ENCODE measurements at regions not wholly inside any gene's neighbourhood (a gene's known extent, or its start where the extent isn't known, plus 50 kb on each side); places are given as distances from the start of the nearest gene placed in this dataset.

- peaks cover 10% of the 10 kb centered on the region for H3K4me1 ChIP-seq (ENCODE audit: control insufficient read depth, insufficient read depth, low read length)
- no peak overlapping the region for H3K27ac ChIP-seq (ENCODE audit: low read depth, low read length)
- no peak overlapping the region for H3K4me3 ChIP-seq (ENCODE audit: low read length)
- no peak overlapping the region for H3K9ac ChIP-seq (ENCODE audit: low read length)
- no peaks in the 10 kb centered on the region for H3K27me3 ChIP-seq (ENCODE audit: control insufficient read depth, insufficient read depth, low read length)
- no peaks in the 10 kb centered on the region for H3K36me3 ChIP-seq (ENCODE audit: control insufficient read depth, insufficient read depth, low read length)
Observed at GRCh38 chr11:130722401-130722800, 193.9 kb downstream of the SNX19 start.

DNA sequence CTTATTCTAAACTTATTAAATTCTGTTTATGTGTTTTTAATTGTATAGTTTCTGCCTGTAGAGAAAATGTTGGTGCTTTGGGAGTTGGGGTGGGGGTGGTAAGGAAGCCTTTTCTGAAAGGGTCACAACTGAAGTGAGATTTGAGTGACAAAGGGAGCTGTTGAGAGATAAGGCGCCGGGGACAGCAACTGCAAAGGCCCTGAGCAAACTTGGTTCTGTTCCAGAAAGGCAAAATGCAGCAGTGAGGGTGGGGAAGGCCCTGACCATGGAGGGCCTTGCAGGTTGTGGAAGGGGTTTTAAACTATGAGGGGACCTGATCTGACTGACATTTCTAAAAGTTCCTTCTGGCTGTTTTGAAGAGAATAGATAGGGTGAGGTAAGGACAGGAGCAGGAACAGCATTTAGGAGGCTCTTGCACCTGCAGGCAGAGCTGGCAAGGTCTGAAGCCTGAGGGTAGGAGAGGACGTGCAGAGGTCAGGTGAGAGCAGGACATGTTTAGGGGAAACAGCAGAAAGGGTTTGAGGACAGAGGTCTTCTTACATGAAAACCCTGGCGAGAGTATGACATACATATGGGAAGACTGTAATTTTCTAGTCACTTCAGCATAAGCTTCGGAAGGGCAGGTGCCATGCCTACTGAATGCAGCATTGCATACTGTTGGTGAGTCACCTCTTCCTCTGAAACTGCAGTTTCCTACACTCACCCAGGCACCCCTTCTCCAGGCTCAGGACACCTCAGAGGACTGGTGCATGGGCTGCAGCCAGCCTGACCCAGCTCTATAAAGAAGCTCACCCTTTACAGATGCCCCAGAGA lies 190.7 kb downstream of the SNX19 start:
- Histone ChIP-seq H3K36me3 (ENCODE audit: control insufficient read depth, insufficient read depth, low read length) (no peaks in the 10 kb centered on the region), H3K9ac (ENCODE audit: low read length) (no peak overlapping the region), H3K4me1 (ENCODE audit: control insufficient read depth, insufficient read depth, low read length) (peaks cover 10% of the 10 kb centered on the region), H3K27me3 (ENCODE audit: control insufficient read depth, insufficient read depth, low read length) (no peaks in the 10 kb centered on the region), H3K4me3 (ENCODE audit: low read length) (no peak overlapping the region), H3K27ac (ENCODE audit: low read depth, low read length) (peak overlapping the region; percentile 23)

GRCh38 chr11:130726234-130727037 lies 189.8 kb downstream of the SNX19 start:
- H3K27ac ChIP-seq (ENCODE audit: low read depth, low read length): peak overlapping the region; percentile 23
- H3K4me3 ChIP-seq (ENCODE audit: low read length): no peak overlapping the region
- H3K27me3 ChIP-seq (ENCODE audit: control insufficient read depth, insufficient read depth, low read length): no peaks in the 10 kb centered on the region
- H3K4me1 ChIP-seq (ENCODE audit: control insufficient read depth, insufficient read depth, low read length): peaks cover 10% of the 10 kb centered on the region
- no peak overlapping the region for H3K9ac ChIP-seq (ENCODE audit: low read length)
- no peaks in the 10 kb centered on the region for H3K36me3 ChIP-seq (ENCODE audit: control insufficient read depth, insufficient read depth, low read length)

DNA sequence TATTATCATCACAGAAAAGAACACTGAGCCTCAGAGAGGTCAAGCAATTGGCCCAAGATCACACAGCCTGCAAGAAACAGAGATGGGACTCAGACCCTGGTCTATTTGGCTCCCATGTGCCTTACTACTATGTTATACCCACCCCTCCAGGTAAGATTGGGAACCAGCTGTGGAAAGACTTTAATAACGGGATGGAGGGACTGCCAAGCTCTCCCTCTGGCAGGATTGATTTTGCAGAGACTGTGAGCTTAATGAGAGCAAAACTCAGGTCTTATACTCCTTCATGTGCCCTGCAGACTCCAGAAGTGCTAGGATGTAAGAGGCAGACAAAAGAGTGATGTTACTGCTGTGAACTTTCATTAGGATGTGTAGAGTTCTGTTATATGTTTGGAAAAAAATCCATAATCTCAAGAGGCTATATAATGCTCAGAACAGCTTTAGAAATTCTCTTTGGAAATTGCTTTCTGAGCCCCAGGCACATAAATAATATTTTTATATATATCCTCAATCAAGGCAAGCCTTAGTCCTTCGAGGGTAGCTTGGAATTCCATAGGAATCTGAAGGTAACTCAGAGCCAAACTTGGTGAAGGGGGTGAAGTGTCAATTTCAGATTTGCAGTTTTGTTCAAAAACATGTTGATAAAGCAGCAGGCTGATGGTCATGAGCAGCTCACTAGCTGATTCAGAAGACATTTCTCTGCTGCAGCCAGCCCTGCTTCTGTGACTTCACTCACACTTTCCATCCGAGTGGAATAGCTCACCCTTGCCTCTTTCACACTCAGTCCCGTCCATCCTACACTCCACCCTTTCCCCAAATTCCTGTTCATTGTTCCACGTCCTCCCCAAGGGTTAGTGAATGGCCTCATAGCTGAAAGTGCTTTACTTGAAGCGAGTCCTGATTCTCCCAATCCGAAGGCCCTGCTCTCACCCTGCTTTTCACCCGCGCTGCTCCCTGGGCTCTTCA lies 188.8 kb downstream of the SNX19 start:
- no peaks in the 10 kb centered on the region for H3K36me3 ChIP-seq (ENCODE audit: control insufficient read depth, insufficient read depth, low read length)
- no peak overlapping the region for H3K4me3 ChIP-seq (ENCODE audit: low read length)
- H3K27me3 ChIP-seq (ENCODE audit: control insufficient read depth, insufficient read depth, low read length): no peaks in the 10 kb centered on the region
- H3K9ac ChIP-seq (ENCODE audit: low read length): no peak overlapping the region
- H3K4me1 ChIP-seq (ENCODE audit: control insufficient read depth, insufficient read depth, low read length): peaks cover 10% of the 10 kb centered on the region
- H3K27ac ChIP-seq (ENCODE audit: low read depth, low read length): no peak overlapping the region

- Histone ChIP-seq H3K27me3 (ENCODE audit: control insufficient read depth, insufficient read depth, low read length) (no peaks in the 10 kb centered on the region), H3K4me1 (ENCODE audit: control insufficient read depth, insufficient read depth, low read length) (peaks cover 10% of the 10 kb centered on the region), H3K36me3 (ENCODE audit: control insufficient read depth, insufficient read depth, low read length) (no peaks in the 10 kb centered on the region), H3K9ac (ENCODE audit: low read length) (no peak overlapping the region), H3K27ac (ENCODE audit: low read depth, low read length) (no peak overlapping the region), H3K4me3 (ENCODE audit: low read length) (no peak overlapping the region)
Observed at GRCh38 chr11:130728185-130729180, 187.8 kb downstream of the SNX19 start.

DNA sequence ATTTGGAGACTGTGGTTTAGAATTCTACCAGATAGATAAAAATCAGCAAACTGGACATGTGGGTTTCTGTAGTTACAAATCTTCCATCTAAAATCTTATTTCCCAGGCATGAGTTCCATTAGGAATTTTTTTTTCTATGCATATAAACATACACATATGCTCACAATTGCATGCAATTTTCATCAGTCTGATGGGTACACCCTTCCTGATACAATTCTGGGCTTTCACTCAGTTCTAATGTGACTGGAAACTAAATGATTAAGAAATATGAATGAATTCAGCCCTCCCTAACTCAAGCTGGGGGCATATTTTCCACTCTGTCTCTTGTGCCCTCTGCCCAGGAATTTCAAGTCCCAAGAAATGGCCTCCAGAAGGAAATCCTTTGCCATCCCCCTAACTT lies 187.1 kb downstream of the SNX19 start:
- Histone ChIP-seq H3K4me1 (ENCODE audit: control insufficient read depth, insufficient read depth, low read length) (peaks cover 10% of the 10 kb centered on the region), H3K9ac (ENCODE audit: low read length) (no peak overlapping the region), H3K4me3 (ENCODE audit: low read length) (no peak overlapping the region), H3K36me3 (ENCODE audit: control insufficient read depth, insufficient read depth, low read length) (no peaks in the 10 kb centered on the region), H3K27ac (ENCODE audit: low read depth, low read length) (no peak overlapping the region), H3K27me3 (ENCODE audit: control insufficient read depth, insufficient read depth, low read length) (no peaks in the 10 kb centered on the region)

DNA sequence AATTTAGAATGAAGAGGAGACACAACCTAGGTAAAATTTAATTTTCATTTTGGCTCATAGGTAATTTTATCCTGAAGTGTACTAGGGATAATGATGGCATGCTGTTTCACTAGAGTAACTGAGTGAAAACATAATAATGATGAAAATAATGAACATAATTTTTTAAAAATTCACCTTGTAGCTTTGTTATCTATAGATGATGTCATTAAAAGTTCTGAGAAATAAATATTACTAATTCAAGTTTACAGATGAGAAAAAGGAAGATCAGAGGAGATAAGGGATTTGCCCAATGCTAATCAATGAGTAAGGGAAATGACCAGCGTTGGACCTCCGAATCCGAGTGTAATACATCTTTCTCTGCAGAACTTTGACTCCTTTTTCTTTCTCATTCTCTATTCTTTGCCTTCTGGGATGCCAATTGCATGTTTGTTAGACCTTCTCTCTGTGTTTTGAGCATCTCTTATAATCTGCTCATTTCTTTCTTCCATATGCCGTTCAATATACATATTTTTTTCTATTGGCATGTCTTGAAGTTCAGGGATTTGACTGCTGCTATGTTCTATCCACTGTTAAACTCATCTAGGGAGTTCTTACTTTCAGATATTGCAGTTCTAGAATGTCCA lies 186.5 kb downstream of the SNX19 start:
- H3K4me3 ChIP-seq (ENCODE audit: low read length): no peak overlapping the region
- peaks cover 10% of the 10 kb centered on the region for H3K4me1 ChIP-seq (ENCODE audit: control insufficient read depth, insufficient read depth, low read length)
- no peak overlapping the region for H3K9ac ChIP-seq (ENCODE audit: low read length)
- H3K36me3 ChIP-seq (ENCODE audit: control insufficient read depth, insufficient read depth, low read length): no peaks in the 10 kb centered on the region
- no peaks in the 10 kb centered on the region for H3K27me3 ChIP-seq (ENCODE audit: control insufficient read depth, insufficient read depth, low read length)
- no peak overlapping the region for H3K27ac ChIP-seq (ENCODE audit: low read depth, low read length)

DNA sequence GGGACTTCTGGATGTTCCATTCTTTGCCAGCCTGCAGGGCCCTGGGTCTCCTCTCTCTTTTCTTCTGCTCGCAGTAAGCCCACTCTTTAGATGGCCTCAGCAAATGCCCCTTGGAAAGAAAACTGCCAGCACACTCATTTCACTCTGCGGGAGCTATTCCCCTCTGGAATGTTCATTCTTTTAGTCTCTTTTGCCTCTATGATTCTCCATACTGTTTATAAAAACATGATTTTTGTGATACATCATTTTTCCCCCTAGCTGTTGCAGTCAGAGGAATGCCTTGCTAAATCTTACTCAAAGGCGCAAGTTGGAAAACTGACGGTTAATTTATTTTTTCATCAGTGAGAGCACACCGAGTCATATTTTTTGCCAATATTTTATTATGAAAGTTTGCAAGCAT lies 184.9 kb downstream of the SNX19 start:
- peaks cover 2% of the 10 kb centered on the region for H3K4me1 ChIP-seq (ENCODE audit: control insufficient read depth, insufficient read depth, low read length)
- no peak overlapping the region for H3K27ac ChIP-seq (ENCODE audit: low read depth, low read length)
- H3K4me3 ChIP-seq (ENCODE audit: low read length): no peak overlapping the region
- no peaks in the 10 kb centered on the region for H3K27me3 ChIP-seq (ENCODE audit: control insufficient read depth, insufficient read depth, low read length)
- no peaks in the 10 kb centered on the region for H3K36me3 ChIP-seq (ENCODE audit: control insufficient read depth, insufficient read depth, low read length)
- H3K9ac ChIP-seq (ENCODE audit: low read length): no peak overlapping the region

- no peaks in the 10 kb centered on the region for H3K4me1 ChIP-seq (ENCODE audit: control insufficient read depth, insufficient read depth, low read length)
- H3K4me3 ChIP-seq (ENCODE audit: low read length): no peak overlapping the region
- H3K27me3 ChIP-seq (ENCODE audit: control insufficient read depth, insufficient read depth, low read length): no peaks in the 10 kb centered on the region
- no peaks in the 10 kb centered on the region for H3K36me3 ChIP-seq (ENCODE audit: control insufficient read depth, insufficient read depth, low read length)
- H3K9ac ChIP-seq (ENCODE audit: low read length): no peak overlapping the region
- no peak overlapping the region for H3K27ac ChIP-seq (ENCODE audit: low read depth, low read length)
Observed at GRCh38 chr11:130732476-130732875, 183.8 kb downstream of the SNX19 start.

DNA sequence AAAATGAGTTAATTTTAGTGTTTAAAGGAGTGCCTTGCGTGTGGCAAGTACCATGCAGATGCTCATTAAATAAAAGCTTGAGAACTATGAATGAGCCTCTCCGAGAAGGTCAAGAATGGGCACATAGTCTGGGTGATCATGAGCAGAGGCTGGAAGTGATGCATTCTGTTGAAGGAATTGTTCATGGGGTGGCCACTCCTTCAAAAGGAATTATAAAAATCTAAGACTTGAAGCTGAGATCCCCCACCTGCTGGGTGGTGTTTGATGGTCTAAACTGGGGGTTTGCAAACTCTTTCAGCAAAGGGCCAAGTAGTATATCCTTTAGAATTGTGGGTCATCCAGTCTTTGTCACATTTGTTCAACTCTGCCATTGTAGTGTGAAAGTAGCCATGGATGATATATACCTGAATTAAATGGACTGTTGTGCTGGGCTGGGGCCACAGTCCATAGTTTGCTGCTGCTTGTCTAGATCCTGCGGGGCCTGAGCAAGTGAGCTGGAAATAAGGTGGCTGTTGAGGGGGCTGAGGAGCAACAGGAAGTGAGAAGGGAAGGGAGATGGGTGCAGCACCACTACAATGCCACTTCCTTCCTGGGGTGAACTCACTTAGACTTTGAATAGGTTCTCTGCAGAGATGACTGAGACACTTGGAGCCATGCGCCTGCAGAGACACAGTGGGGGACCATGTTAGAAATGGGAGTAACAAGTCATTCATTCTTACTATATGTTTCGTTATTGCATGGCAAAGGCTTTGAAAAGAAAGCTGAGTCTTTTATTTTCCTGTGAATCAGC lies 179.0 kb downstream of the SNX19 start:
- no peak overlapping the region for H3K27ac ChIP-seq (ENCODE audit: low read depth, low read length)
- H3K4me1 ChIP-seq (ENCODE audit: control insufficient read depth, insufficient read depth, low read length): no peaks in the 10 kb centered on the region
- H3K9ac ChIP-seq (ENCODE audit: low read length): no peak overlapping the region
- no peaks in the 10 kb centered on the region for H3K27me3 ChIP-seq (ENCODE audit: control insufficient read depth, insufficient read depth, low read length)
- no peak overlapping the region for H3K4me3 ChIP-seq (ENCODE audit: low read length)
- no peaks in the 10 kb centered on the region for H3K36me3 ChIP-seq (ENCODE audit: control insufficient read depth, insufficient read depth, low read length)
